Naive thymus-derived CD4-positive, alpha-beta T cell (primary cell): ENCODE measurements at regions not wholly inside any gene's neighbourhood (a gene's known extent, or its start where the extent isn't known, plus 50 kb on each side); places are given as distances from the start of the nearest gene placed in this dataset.

ENCODE experiments used
- ATAC-seq: fragments of 150-1000 bp; cut with Tn5 transposase; 2 replicates; pipeline ENCODE4 v1.10.0; 2021; ENCODE audit warnings: mild to moderate bottlenecking, moderate library complexity
- CTCF ChIA-PET: fragments of 350-600 bp; sonication (Branson Sonifier 250); formaldehyde crosslinking; loops from one replicate; lab custom pipeline; 2021; ENCODE audit warnings: antibody characterized with exemption; lab: Charles Lee
- POLR2A ChIA-PET: fragments of 350-600 bp; sonication (Branson Sonifier 250); formaldehyde crosslinking; loops from one replicate; lab custom pipeline; 2021; ENCODE audit warnings: antibody characterized with exemption, inconsistent platforms; lab: Charles Lee
- DNase-seq, 9 donors: peaks; one replicate each; pipeline versions ENCODE4 v3.0.0 to v3.0.0-alpha.2; 2020 to 2022; ENCODE audit warnings: mixed read lengths in 1 of 9
- H3K27ac ChIP-seq: one replicate; pipeline ENCODE4 v1.7.0; 2013; ENCODE audit warnings: mild to moderate bottlenecking, low read depth, low read length, moderate library complexity
- H3K27me3 ChIP-seq, 2 donors: one replicate each; pipeline ENCODE4 v1.7.0; 2013; ENCODE audit warnings: low read length in 2 of 2, mild to moderate bottlenecking in 2 of 2, moderate library complexity in 2 of 2; ENCODE audit not compliant: control insufficient read depth in 2 of 2, insufficient read depth in 2 of 2
- H3K36me3 ChIP-seq, 3 experiments: 1 replicate in 2 of 3; 2 replicates in 1 of 3; pipeline ENCODE4 v1.7.0; 2013; ENCODE audit warnings: low read length in 3 of 3, mild to moderate bottlenecking in 3 of 3, moderate library complexity in 1 of 3; ENCODE audit not compliant: insufficient read depth in 3 of 3, control insufficient read depth in 2 of 3
- H3K4me1 ChIP-seq, 2 donors: one replicate each; pipeline ENCODE4 v1.7.0; 2013; ENCODE audit warnings: low read length in 2 of 2, mild to moderate bottlenecking in 2 of 2, moderate library complexity in 1 of 2; ENCODE audit not compliant: control insufficient read depth in 2 of 2, insufficient read depth in 2 of 2
- H3K4me3 ChIP-seq: 2 replicates; pipeline ENCODE4 v1.7.0; 2013; ENCODE audit warnings: mild to moderate bottlenecking, low read length
- H3K9me3 ChIP-seq, 3 experiments: 1 replicate in 2 of 3; 2 replicates in 1 of 3; pipeline ENCODE4 v1.7.0; 2013; ENCODE audit warnings: low read length in 3 of 3; ENCODE audit not compliant: control insufficient read depth in 2 of 3
- H3K27ac Mint-ChIP-seq, 9 donors: one replicate each; pipeline ENCODE4 v1.8.0; 2020 to 2022; ENCODE audit warnings: mixed read lengths in 9 of 9, mild to moderate bottlenecking in 8 of 9, moderate library complexity in 5 of 9, inconsistent platforms in 2 of 9
- H3K27me3 Mint-ChIP-seq, 5 donors: one replicate each; pipeline ENCODE4 v1.8.0; 2021 to 2022; ENCODE audit warnings: mixed read lengths in 5 of 5, mild to moderate bottlenecking in 1 of 5
- H3K36me3 Mint-ChIP-seq, 5 donors: one replicate each; pipeline ENCODE4 v1.8.0; 2020 to 2022; ENCODE audit warnings: mixed read lengths in 5 of 5, mild to moderate bottlenecking in 3 of 5, inconsistent platforms in 1 of 5
- H3K4me1 Mint-ChIP-seq, 7 donors: one replicate each; pipeline ENCODE4 v1.8.0; 2020 to 2022; ENCODE audit warnings: mixed read lengths in 7 of 7, mild to moderate bottlenecking in 3 of 7, inconsistent platforms in 1 of 7
- H3K4me3 Mint-ChIP-seq, 10 donors: one replicate each; pipeline ENCODE4 v1.8.0; 2020 to 2022; ENCODE audit warnings: mild to moderate bottlenecking in 10 of 10, mixed read lengths in 10 of 10, moderate library complexity in 6 of 10, inconsistent platforms in 2 of 10
- H3K9me3 Mint-ChIP-seq, 11 donors: one replicate each; pipeline ENCODE4 v1.8.0; 2020 to 2022; ENCODE audit warnings: mixed read lengths in 11 of 11, mild to moderate bottlenecking in 4 of 11, inconsistent platforms in 1 of 11, moderate library complexity in 1 of 11
- intact Hi-C, 2 donors: fragments of 100-400 bp; cut with micrococcal nuclease; formaldehyde crosslinking; loops; one replicate each; pipeline ENCODE4 v1.15.1; 2023

DNA sequence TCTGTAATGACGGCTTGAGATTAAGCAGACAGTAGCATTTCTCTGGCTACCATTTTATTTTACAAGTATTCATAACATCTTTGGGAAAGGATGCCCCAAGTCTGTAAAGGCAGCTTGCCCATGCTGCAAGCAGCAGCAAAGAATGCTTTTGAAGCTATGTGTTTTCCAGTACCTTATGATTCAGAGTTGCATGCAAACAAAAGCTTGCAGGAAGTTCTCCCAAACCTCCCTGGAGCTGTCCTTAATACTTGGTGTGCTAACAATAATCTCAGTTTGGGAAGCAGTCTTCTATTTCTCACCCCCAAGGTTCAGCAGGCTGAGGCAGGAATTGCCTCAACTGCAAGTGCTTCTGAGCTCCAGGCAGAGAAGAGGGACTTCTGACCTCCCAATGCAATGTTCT is 60.8 kb downstream of the CCNA1 start:
- Mint-ChIP-seq H3K4me1 (no peaks in the 10 kb centered on the region), H3K27me3 (peaks cover 0 to 17% (median 15%) of the 10 kb centered on the region in 5 donors), H3K4me3 (no peak overlapping the region), H3K27ac (no peak overlapping the region), H3K36me3 (no peaks in the 10 kb centered on the region), H3K9me3 (peaks cover 0 to 6% (median 0%) of the 10 kb centered on the region in 11 donors)
- Histone ChIP-seq H3K27ac (no peak overlapping the region), H3K4me1 (no peaks in the 10 kb centered on the region), H3K27me3 (no peaks in the 10 kb centered on the region), H3K9me3 (no peaks in the 10 kb centered on the region), H3K4me3 (no peak overlapping the region), H3K36me3 (no peaks in the 10 kb centered on the region)
- DNase-seq (no peak), ATAC-seq (no peak)
- CTCF ChIA-PET = no interaction called here
- POLR2A ChIA-PET = no interaction called here
- intact Hi-C loops = loop anchor here in 1 of 2 donors (5.0 kb wide), 1 partner anchor 49 kb away; no protein-coding TSS in a partner anchor

DNA sequence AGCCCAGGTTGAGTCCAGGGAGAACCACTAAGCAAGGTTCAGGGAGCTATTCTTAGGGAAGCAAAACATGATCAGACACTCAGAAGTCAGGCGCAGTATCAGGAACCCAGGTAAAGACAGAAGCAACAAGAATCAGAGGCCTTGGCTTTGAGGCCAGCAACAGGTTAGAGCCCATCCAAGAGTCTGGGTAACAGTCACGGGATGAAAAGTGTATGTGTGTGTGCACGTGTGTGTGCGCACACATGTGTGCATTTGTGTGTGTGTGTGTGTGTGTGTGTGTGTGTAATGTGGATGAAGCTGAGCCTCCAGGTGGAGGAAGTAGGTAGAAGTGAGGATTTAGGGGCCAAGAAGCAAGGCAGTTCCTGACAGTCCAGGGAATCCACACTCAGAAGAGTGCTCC is 63.1 kb downstream of the CCNA1 start:
- Mint-ChIP-seq H3K27ac (no peak overlapping the region), H3K4me1 (no peaks in the 10 kb centered on the region), H3K36me3 (no peaks in the 10 kb centered on the region), H3K27me3 (peaks cover 0 to 11% (median 9%) of the 10 kb centered on the region in 5 donors), H3K4me3 (no peak overlapping the region), H3K9me3 (peaks cover 0 to 3% (median 0%) of the 10 kb centered on the region in 11 donors)
- H3K27me3 ChIP-seq = no peaks in the 10 kb centered on the region
- no peak overlapping the region for H3K4me3 ChIP-seq
- H3K36me3 ChIP-seq = no peaks in the 10 kb centered on the region
- no peak for ATAC-seq
- intact Hi-C loops = no loop called here
- DNase-seq = no peak
- H3K27ac ChIP-seq = no peak overlapping the region
- POLR2A ChIA-PET = no interaction called here
- H3K9me3 ChIP-seq = no peaks in the 10 kb centered on the region
- CTCF ChIA-PET = no interaction called here
- H3K4me1 ChIP-seq = no peaks in the 10 kb centered on the region

DNA sequence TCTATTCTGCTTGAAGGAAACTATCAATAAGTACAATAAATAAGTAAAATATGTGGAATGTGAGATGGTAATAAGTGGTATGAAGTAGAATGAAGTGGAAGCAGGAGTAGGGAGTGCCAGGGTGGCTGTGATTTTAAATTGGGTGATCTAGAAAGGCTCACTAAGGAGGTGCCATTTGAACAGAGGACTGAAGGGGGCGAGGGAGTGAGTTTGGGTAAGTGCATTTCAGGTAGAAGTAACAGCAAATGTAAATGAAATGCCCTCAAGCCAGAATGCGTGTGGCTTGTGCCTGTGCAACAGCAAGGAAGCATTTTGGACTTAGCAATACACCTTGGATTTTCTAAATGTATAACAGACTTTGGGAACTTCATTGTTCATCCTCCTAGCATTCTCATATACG is 77.1 kb downstream of the CCNA1 start:
- Mint-ChIP-seq H3K27me3 (peaks cover 0 to 16% (median 8%) of the 10 kb centered on the region in 5 donors), H3K27ac (no peak overlapping the region), H3K9me3 (peaks cover 0 to 29% (median 5%) of the 10 kb centered on the region in 11 donors), H3K4me1 (no peaks in the 10 kb centered on the region), H3K4me3 (no peak overlapping the region), H3K36me3 (peaks cover 0 to 4% (median 0%) of the 10 kb centered on the region in 5 donors)
- intact Hi-C loops = no loop called here
- H3K27ac ChIP-seq = no peak overlapping the region
- no peaks in the 10 kb centered on the region for H3K27me3 ChIP-seq
- DNase-seq = no peak
- H3K4me1 ChIP-seq = no peaks in the 10 kb centered on the region
- ChIA-PET POLR2A (no interaction called here), CTCF (no interaction called here)
- no peaks in the 10 kb centered on the region for H3K36me3 ChIP-seq
- H3K4me3 ChIP-seq = no peak overlapping the region
- no peak for ATAC-seq
- no peaks in the 10 kb centered on the region for H3K9me3 ChIP-seq

DNA sequence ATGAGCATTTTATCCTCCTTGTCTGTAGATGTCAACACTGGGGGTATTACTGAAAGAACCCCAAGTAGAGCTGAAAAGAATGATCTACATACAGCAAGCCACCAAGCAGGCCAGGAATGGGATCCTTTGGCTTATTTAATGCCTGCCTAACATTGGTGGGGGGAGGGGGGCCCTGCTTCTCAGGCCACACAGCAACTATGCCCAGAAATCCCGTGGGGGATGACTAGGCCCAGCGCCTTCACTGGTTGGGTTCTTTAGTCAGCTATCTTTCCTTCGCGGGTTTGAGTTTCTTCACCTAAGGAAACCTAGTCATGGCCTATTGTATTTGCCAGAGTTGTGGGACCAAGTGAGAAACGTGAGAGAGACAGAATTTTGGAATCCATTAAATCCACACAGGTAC is 80.5 kb downstream of the CCNA1 start:
- no peaks in the 10 kb centered on the region for H3K9me3 ChIP-seq
- peaks cover 0 to 25% (median 10%) of the 10 kb centered on the region in 5 donors for H3K27me3 Mint-ChIP-seq
- H3K4me3 ChIP-seq = no peak overlapping the region
- ChIA-PET CTCF (no interaction called here), POLR2A (no interaction called here)
- H3K27ac ChIP-seq = no peak overlapping the region
- peaks cover 0 to 6% (median 0%) of the 10 kb centered on the region in 11 donors for H3K9me3 Mint-ChIP-seq
- no peak overlapping the region for H3K27ac Mint-ChIP-seq
- no peak for ATAC-seq
- no peaks in the 10 kb centered on the region for H3K27me3 ChIP-seq
- no peaks in the 10 kb centered on the region for H3K36me3 Mint-ChIP-seq
- H3K4me3 Mint-ChIP-seq = no peak overlapping the region
- intact Hi-C loops = no loop called here
- no peaks in the 10 kb centered on the region for H3K4me1 ChIP-seq
- H3K4me1 Mint-ChIP-seq = no peaks in the 10 kb centered on the region
- no peaks in the 10 kb centered on the region for H3K36me3 ChIP-seq
- no peak for DNase-seq

DNA sequence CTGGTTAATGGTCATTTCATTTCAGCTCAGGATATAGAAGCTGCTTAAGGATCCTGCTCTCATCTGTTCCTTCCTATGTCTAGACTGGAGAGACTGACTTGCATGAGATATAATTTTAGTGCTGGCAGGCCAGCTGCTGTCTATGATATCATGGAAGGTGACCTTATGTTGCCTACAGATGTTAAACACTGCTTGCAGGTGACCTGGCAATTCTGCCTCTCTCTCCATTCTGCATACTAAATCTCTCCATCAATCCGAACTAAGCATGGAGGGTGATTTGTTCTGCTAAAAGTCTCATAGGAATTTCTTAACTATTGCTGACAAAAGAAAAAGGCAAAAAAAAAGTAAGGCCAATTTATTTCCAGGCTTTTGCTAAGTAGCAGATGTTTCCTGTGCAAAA is 81.0 kb downstream of the CCNA1 start:
- no peak for DNase-seq
- Mint-ChIP-seq H3K36me3 (no peaks in the 10 kb centered on the region), H3K4me1 (no peaks in the 10 kb centered on the region), H3K27ac (no peak overlapping the region), H3K27me3 (peaks cover 0 to 23% (median 10%) of the 10 kb centered on the region in 5 donors), H3K9me3 (peaks cover 0 to 6% (median 0%) of the 10 kb centered on the region in 11 donors), H3K4me3 (no peak overlapping the region)
- ATAC-seq = no peak
- Histone ChIP-seq H3K9me3 (no peaks in the 10 kb centered on the region), H3K4me1 (no peaks in the 10 kb centered on the region), H3K4me3 (no peak overlapping the region), H3K36me3 (no peaks in the 10 kb centered on the region), H3K27me3 (no peaks in the 10 kb centered on the region), H3K27ac (no peak overlapping the region)
- ChIA-PET CTCF (no interaction called here), POLR2A (no interaction called here)
- intact Hi-C loops = no loop called here

GRCh38 chr13:36515466-36515865 is 83.2 kb downstream of the CCNA1 start:
- H3K27ac Mint-ChIP-seq = no peak overlapping the region
- H3K36me3 ChIP-seq = no peaks in the 10 kb centered on the region
- DNase-seq (no peak), ATAC-seq (no peak)
- H3K36me3 Mint-ChIP-seq = no peaks in the 10 kb centered on the region
- ChIA-PET CTCF (interaction anchor here (0.6 kb wide), 1 partner anchor 13 kb away, joined by 3 read pairs; no protein-coding TSS in a partner anchor), POLR2A (no interaction called here)
- peaks cover 0 to 17% (median 10%) of the 10 kb centered on the region in 5 donors for H3K27me3 Mint-ChIP-seq
- H3K4me1 Mint-ChIP-seq = no peaks in the 10 kb centered on the region
- H3K4me3 Mint-ChIP-seq = no peak overlapping the region
- peaks cover 0 to 6% (median 0%) of the 10 kb centered on the region in 11 donors for H3K9me3 Mint-ChIP-seq
- no peak overlapping the region for H3K27ac ChIP-seq
- no peaks in the 10 kb centered on the region for H3K9me3 ChIP-seq
- H3K27me3 ChIP-seq = no peaks in the 10 kb centered on the region
- intact Hi-C loops = no loop called here
- no peak overlapping the region for H3K4me3 ChIP-seq
- H3K4me1 ChIP-seq = no peaks in the 10 kb centered on the region

DNA sequence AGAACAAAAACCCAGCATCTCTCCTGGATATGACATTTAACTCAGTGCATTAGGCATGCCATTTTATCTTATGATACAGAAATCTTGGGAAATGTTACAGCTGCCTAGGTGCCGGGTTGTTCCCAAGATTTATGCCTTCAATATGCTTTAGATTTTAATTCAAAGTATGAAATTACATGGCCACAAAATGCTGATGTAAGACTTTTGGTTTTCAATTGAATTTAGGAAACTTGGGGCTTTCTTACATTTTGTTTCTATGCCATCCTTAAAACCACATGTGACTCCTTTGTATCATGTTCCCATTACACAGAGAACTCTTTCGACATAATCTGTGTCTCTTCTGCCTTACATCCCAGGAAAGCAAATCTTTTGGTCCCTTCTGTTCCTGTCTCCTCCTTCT is 83.9 kb downstream of the CCNA1 start:
- H3K9me3 ChIP-seq = no peaks in the 10 kb centered on the region
- H3K4me1 ChIP-seq = no peaks in the 10 kb centered on the region
- Mint-ChIP-seq H3K4me3 (no peak overlapping the region), H3K9me3 (peaks cover 0 to 10% (median 2%) of the 10 kb centered on the region in 11 donors), H3K4me1 (no peaks in the 10 kb centered on the region), H3K27me3 (peaks cover 0 to 20% (median 10%) of the 10 kb centered on the region in 5 donors), H3K36me3 (no peaks in the 10 kb centered on the region), H3K27ac (no peak overlapping the region)
- ChIA-PET POLR2A (no interaction called here), CTCF (no interaction called here)
- DNase-seq (no peak), ATAC-seq (no peak)
- no peak overlapping the region for H3K27ac ChIP-seq
- intact Hi-C loops = no loop called here
- H3K27me3 ChIP-seq = no peaks in the 10 kb centered on the region
- H3K4me3 ChIP-seq = no peak overlapping the region
- H3K36me3 ChIP-seq = no peaks in the 10 kb centered on the region
